IMR-90 (cell line): ENCODE measurements at regions not wholly inside any gene's neighbourhood (a gene's known extent, or its start where the extent isn't known, plus 50 kb on each side); places are given as distances from the start of the nearest gene placed in this dataset.
A peak's percentile ranks its signal among the peaks of the same experiment; 100 is the strongest.

ENCODE experiments used
- ATAC-seq: fragments of 200-7000 bp; cut with Tn5 transposase; 2 replicates; pipeline ENCODE4 v1.9.1; 2020; ENCODE audit warnings: low read depth, mild to moderate bottlenecking, moderate library complexity
- BruUV-seq: library from RNA; stranded (reverse); fragments of 400-500 nt; replicated peaks from 2 replicates; lab custom pipeline; 2021; lab: Mats Ljungman, UMichigan
- CTCF ChIA-PET: fragments of 300-600 bp; formaldehyde crosslinking; extraction: SDS; loops from one replicate; lab custom pipeline; 2021; ENCODE audit warnings: antibody characterized with exemption; lab: Yijun Ruan, JAX
- POLR2A ChIA-PET: fragments of 300-600 bp; sonication (Branson Sonifier 250); formaldehyde crosslinking; loops from one replicate; lab custom pipeline; 2022; ENCODE audit warnings: antibody characterized with exemption; ENCODE audit not compliant: unreplicated experiment; lab: Charles Lee
- DNase-seq: peaks from one replicate; pipeline ENCODE4 v3.0.0; 2013
- H2AFZ ChIP-seq: replicated peaks from 2 replicates; pipeline ENCODE3; 2013; ENCODE audit warnings: low read length, mild to moderate bottlenecking; ENCODE audit not compliant: poor library complexity
- H2AK5ac ChIP-seq: 2 replicates; pipeline ENCODE4 v1.6.1; 2013; ENCODE audit warnings: low read depth, low read length, inconsistent platforms
- H2AK9ac ChIP-seq: replicated peaks from 2 replicates; pipeline ENCODE3; 2013; ENCODE audit warnings: mild to moderate bottlenecking, low read depth, low read length, moderate library complexity; ENCODE audit not compliant: poor library complexity
- H2BK120ac ChIP-seq: 2 replicates; pipeline ENCODE4 v1.6.1; 2013; ENCODE audit warnings: low read depth, low read length, inconsistent platforms
- H2BK15ac ChIP-seq: 3 replicates; pipeline ENCODE4 v1.6.1; 2013; ENCODE audit warnings: low read depth, low read length, inconsistent platforms
- H2BK20ac ChIP-seq: 2 replicates; pipeline ENCODE4 v1.6.1; 2013; ENCODE audit warnings: low read depth, mild to moderate bottlenecking, inconsistent platforms, low read length, moderate library complexity
- H2BK5ac ChIP-seq: 2 replicates; pipeline ENCODE4 v1.6.1; 2013; ENCODE audit warnings: mild to moderate bottlenecking, low read depth, low read length, inconsistent platforms; ENCODE audit not compliant: poor library complexity, severe bottlenecking
- H3K14ac ChIP-seq: replicated peaks from 2 replicates; pipeline ENCODE4 v1.6.1; 2013; ENCODE audit warnings: low read depth, low read length, inconsistent platforms
- H3K18ac ChIP-seq: 2 replicates; pipeline ENCODE4 v1.6.1; 2013; ENCODE audit warnings: low read depth, low read length, control low read depth
- H3K23ac ChIP-seq: 2 replicates; pipeline ENCODE4 v1.6.1; 2013; ENCODE audit warnings: low read depth, low read length, inconsistent platforms
- H3K27ac ChIP-seq: 2 replicates; pipeline ENCODE4 v1.5.1; 2013; ENCODE audit warnings: mild to moderate bottlenecking, control low read depth, low read length; ENCODE audit not compliant: insufficient read depth
- H3K27me3 ChIP-seq: 2 replicates; pipeline ENCODE4 v1.6.1; 2013; ENCODE audit warnings: low read length; ENCODE audit not compliant: control insufficient read depth, insufficient read depth
- H3K36me3 ChIP-seq: 2 replicates; pipeline ENCODE4 v1.6.1; 2013; ENCODE audit warnings: low read length, mixed read lengths; ENCODE audit not compliant: control insufficient read depth, insufficient read depth
- H3K4ac ChIP-seq: 2 replicates; pipeline ENCODE4 v1.6.1; 2013; ENCODE audit warnings: low read depth, low read length, inconsistent platforms
- H3K4me1 ChIP-seq: 2 replicates; pipeline ENCODE4 v1.6.1; 2013; ENCODE audit warnings: low read length, mixed read lengths; ENCODE audit not compliant: control insufficient read depth, insufficient read depth
- H3K4me2 ChIP-seq: 2 replicates; pipeline ENCODE4 v1.6.1; 2013; ENCODE audit warnings: low read depth, mild to moderate bottlenecking, control low read depth, low read length, moderate library complexity
- H3K4me3 ChIP-seq: 2 replicates; pipeline ENCODE4 v1.5.1; 2013; ENCODE audit warnings: low read depth, mild to moderate bottlenecking, control low read depth, low read length, moderate library complexity; ENCODE audit not compliant: insufficient read depth
- H3K56ac ChIP-seq: 2 replicates; pipeline ENCODE4 v1.6.1; 2013; ENCODE audit warnings: low read length, inconsistent platforms; ENCODE audit not compliant: insufficient read depth; ENCODE audit errors: extremely low read depth
- H3K79me1 ChIP-seq, 2 experiments: 2 replicates each; pipeline ENCODE4 v1.6.1; 2013; ENCODE audit warnings: low read length in 2 of 2, inconsistent platforms in 1 of 2, low read depth in 1 of 2
- H3K9ac ChIP-seq: 2 replicates; pipeline ENCODE4 v1.6.1; 2013; ENCODE audit warnings: low read depth, low read length, control low read depth
- H3K9me1 ChIP-seq: 2 replicates; pipeline ENCODE4 v1.6.1; 2013; ENCODE audit warnings: low read length, inconsistent platforms; ENCODE audit not compliant: insufficient read depth
- H3K9me3 ChIP-seq: 2 replicates; pipeline ENCODE4 v1.6.1; 2013; ENCODE audit warnings: low read length; ENCODE audit not compliant: control insufficient read depth, insufficient read depth
- H4K20me1 ChIP-seq: 2 replicates; pipeline ENCODE4 v1.6.1; 2013; ENCODE audit warnings: low read length, inconsistent platforms; ENCODE audit not compliant: insufficient read depth
- H4K5ac ChIP-seq: 2 replicates; pipeline ENCODE4 v1.6.1; 2013; ENCODE audit warnings: mild to moderate bottlenecking, low read depth, low read length, control low read depth
- H4K8ac ChIP-seq, 2 experiments: 2 replicates each; pipeline ENCODE4 v1.6.1; 2013; ENCODE audit warnings: low read depth in 2 of 2, low read length in 2 of 2, control low read depth in 1 of 2, inconsistent platforms in 1 of 2
- H4K91ac ChIP-seq: 2 replicates; pipeline ENCODE4 v1.6.1; 2013; ENCODE audit warnings: low read depth, low read length, inconsistent platforms; ENCODE audit not compliant: insufficient read depth
- BHLHE40 ChIP-seq: fragments of 150-350 bp; IDR thresholded peaks from 2 replicates; pipeline ENCODE4 v1.6.1; 2016; ENCODE audit warnings: mild to moderate bottlenecking, low read depth, low read length
- CEBPB ChIP-seq: IDR thresholded peaks from 2 replicates; pipeline ENCODE4 v1.6.1; 2012; ENCODE audit warnings: low read depth, low read length, improper control_type of control experiment
- CHD1 ChIP-seq: IDR thresholded peaks from 2 replicates; pipeline ENCODE4 v1.6.1; 2012; ENCODE audit warnings: low read depth, low read length, improper control_type of control experiment
- FOS ChIP-seq: fragments of 150-350 bp; IDR thresholded peaks from 2 replicates; pipeline ENCODE4 v1.6.1; 2016; ENCODE audit warnings: low read depth, low read length
- MAFK ChIP-seq: IDR thresholded peaks from 2 replicates; pipeline ENCODE4 v1.6.1; 2012; ENCODE audit warnings: low read depth, low read length, improper control_type of control experiment
- MAZ ChIP-seq: IDR thresholded peaks from 2 replicates; pipeline ENCODE4 v1.6.1; 2012; ENCODE audit warnings: low read depth, mild to moderate bottlenecking, low read length, improper control_type of control experiment, moderate library complexity, borderline replicate concordance
- MXI1 ChIP-seq: IDR thresholded peaks from 2 replicates; pipeline ENCODE4 v1.6.1; 2012; ENCODE audit warnings: low read depth, mild to moderate bottlenecking, low read length, moderate library complexity, borderline replicate concordance
- NFE2L2 ChIP-seq: fragments of 150-350 bp; IDR thresholded peaks from 2 replicates; pipeline ENCODE4 v1.6.1; 2016; ENCODE audit warnings: low read depth, mild to moderate bottlenecking, low read length
- POLR2A ChIP-seq: IDR thresholded peaks from 2 replicates; pipeline ENCODE4 v1.6.1; 2012; ENCODE audit warnings: mild to moderate bottlenecking, low read depth, low read length
- RAD21 ChIP-seq: IDR thresholded peaks from 2 replicates; pipeline ENCODE4 v1.6.1; 2012; ENCODE audit warnings: low read length, improper control_type of control experiment
- RCOR1 ChIP-seq: IDR thresholded peaks from 2 replicates; pipeline ENCODE4 v1.6.1; 2012; ENCODE audit warnings: mild to moderate bottlenecking, low read length, improper control_type of control experiment; ENCODE audit not compliant: insufficient replicate concordance
- RFX5 ChIP-seq: IDR thresholded peaks from 2 replicates; pipeline ENCODE4 v1.8.0; 2012; ENCODE audit warnings: low read depth, mild to moderate bottlenecking, low read length, moderate library complexity
- SMC3 ChIP-seq: fragments of 150-350 bp; IDR thresholded peaks from 2 replicates; pipeline ENCODE4 v1.6.1; 2016; ENCODE audit warnings: low read depth, mild to moderate bottlenecking, antibody characterized with exemption, low read length, moderate library complexity
- WGBS, 2 experiments: methylation state at CpG; one replicate each; pipeline versions ENCODE4 v1.1.5 to v1.1.7; 2013; ENCODE audit warnings: missing lambda C conversion rate in 2 of 2; ENCODE audit not compliant: insufficient read length in 1 of 2; ENCODE audit errors: extremely low coverage in 2 of 2; 5-methylcytosine and 5-hydroxymethylcytosine counted together
- dilution Hi-C: fragments of 300-500 bp; cut with HindIII; formaldehyde crosslinking; loops from one replicate; pipeline ENCODE4 v1.14.3; 2018; ENCODE audit warnings: low sequenced_read_pairs; ENCODE audit not compliant: unreplicated experiment
- in situ Hi-C: fragments of 300-500 bp; cut with MboI; formaldehyde crosslinking; loops from 3 replicates; pipeline ENCODE4 v1.14.3; 2019; ENCODE audit warnings: low sequenced_read_pairs, inconsistent platforms, mixed read lengths
- intact Hi-C: fragments of 100-400 bp; cut with micrococcal nuclease; formaldehyde crosslinking; loops from 2 replicates; pipeline ENCODE4 v1.10.0; 2022
- TF ChIP-seq, protein P1 (sequence below): fragments of 150-350 bp; IDR thresholded peaks from 2 replicates; pipeline ENCODE4 v1.6.1; 2016; ENCODE audit warnings: low read depth, mild to moderate bottlenecking, low read length, moderate library complexity, borderline replicate concordance
- TF ChIP-seq, protein P2 (sequence below): conservative IDR thresholded peaks from 2 replicates; pipeline ENCODE4 v1.5.1; 2012; ENCODE audit warnings: mild to moderate bottlenecking, low read depth, low read length, improper control_type of control experiment
- TF ChIP-seq, protein P3 (sequence below): fragments of 150-350 bp; IDR thresholded peaks from 2 replicates; pipeline ENCODE4 v1.6.1; 2017; ENCODE audit warnings: mild to moderate bottlenecking, antibody characterized with exemption, low read length, low read depth

DNA sequence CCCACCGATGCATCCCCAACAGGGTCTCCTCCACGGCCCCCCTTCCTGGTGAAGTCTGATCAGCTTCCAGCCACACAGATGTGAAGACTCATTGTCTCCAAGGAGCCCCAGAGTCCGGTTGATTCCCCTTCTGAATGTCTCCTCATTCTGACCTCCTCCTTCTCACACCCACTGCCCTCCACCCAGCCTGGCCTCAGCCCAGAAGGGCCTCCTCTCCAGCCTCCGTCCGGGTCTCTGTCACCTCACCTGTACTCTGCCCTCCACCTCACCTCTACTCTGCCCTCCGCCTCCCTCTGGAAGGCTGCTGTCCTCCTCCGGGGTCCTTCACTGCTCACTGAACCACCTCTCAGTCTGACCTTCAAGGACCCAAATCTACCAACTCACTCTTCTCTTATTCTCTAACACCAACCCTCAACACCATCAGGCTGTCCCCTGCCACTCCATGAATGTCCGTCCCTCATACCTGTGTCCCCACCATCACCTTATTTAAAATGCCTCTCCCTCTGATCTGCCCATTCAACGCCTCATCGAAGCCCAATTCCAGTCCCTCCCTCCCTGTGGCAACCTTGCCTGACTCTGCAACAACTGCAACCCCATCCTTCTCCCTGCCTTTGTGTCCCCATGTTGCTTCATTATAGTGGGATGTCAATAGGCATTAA, 201.2 kb downstream of the TOMM20 start:
- Histone ChIP-seq H3K9me1 (peaks cover 13% of the 10 kb centered on the region), H4K8ac (peak overlapping the region in 1 of 2 experiments; percentile 52; a peak in 1 of 4 replicates), H2BK20ac (peak overlapping the region; percentile 69), H2AK9ac (no peak overlapping the region), H2BK5ac (peak overlapping the region; percentile 19), H3K4me1 (peaks cover 9% of the 10 kb centered on the region), H3K27me3 (no peaks in the 10 kb centered on the region), H3K56ac (no peak overlapping the region), H2AK5ac (peak overlapping the region; percentile 91), H2BK15ac (peak overlapping the region; percentile 83; the same call in 2 of the 3 replicates), H3K14ac (peak overlapping the region; percentile 45), H3K9me3 (no peaks in the 10 kb centered on the region), H4K20me1 (no peaks in the 10 kb centered on the region), H2AFZ (peak overlapping the region; percentile 28), H3K4ac (peak overlapping the region; percentile 74), H4K5ac (peak overlapping the region; percentile 46; the same call in 1 of the 2 replicates), H3K27ac (no peak overlapping the region), H3K4me3 (no peak overlapping the region), H3K23ac (no peak overlapping the region), H3K9ac (no peak overlapping the region), H3K36me3 (no peaks in the 10 kb centered on the region), H3K18ac (peak overlapping the region; percentile 49), H4K91ac (peak overlapping the region; percentile 57), H3K4me2 (no peak overlapping the region), H2BK120ac (peak overlapping the region; percentile 77), H3K79me1 (no peaks in the 10 kb centered on the region)
- ChIA-PET POLR2A (no interaction called here), CTCF (no interaction called here)
- ATAC-seq (no peak), DNase-seq (no peak)
- whole genome bisulfite sequencing, 2 experiments, result 88% methylated on average over 6 of the region's 10 CpGs; no CpG with 5 or more reads in 1 of the 2 experiments
- in situ Hi-C loops (no loop called here), intact Hi-C loops (loop anchor here (5.0 kb wide), 1 partner anchor 315 kb away; the partner anchor contains the start of gene IRF2BP2), dilution Hi-C loops (no loop called here)
- BruUV-seq, result no TSS peak
- TF ChIP-seq MAZ, result no peak
- no peak for TF ChIP-seq SMC3
- no peak for TF ChIP-seq RCOR1
- no peak for TF ChIP-seq CEBPB
- TF ChIP-seq CHD1, result no peak
- TF ChIP-seq POLR2A, result no peak
- TF ChIP-seq, protein P1, sequence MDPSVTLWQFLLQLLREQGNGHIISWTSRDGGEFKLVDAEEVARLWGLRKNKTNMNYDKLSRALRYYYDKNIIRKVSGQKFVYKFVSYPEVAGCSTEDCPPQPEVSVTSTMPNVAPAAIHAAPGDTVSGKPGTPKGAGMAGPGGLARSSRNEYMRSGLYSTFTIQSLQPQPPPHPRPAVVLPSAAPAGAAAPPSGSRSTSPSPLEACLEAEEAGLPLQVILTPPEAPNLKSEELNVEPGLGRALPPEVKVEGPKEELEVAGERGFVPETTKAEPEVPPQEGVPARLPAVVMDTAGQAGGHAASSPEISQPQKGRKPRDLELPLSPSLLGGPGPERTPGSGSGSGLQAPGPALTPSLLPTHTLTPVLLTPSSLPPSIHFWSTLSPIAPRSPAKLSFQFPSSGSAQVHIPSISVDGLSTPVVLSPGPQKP, result no peak
- TF ChIP-seq MXI1, result no peak
- TF ChIP-seq, protein P2, sequence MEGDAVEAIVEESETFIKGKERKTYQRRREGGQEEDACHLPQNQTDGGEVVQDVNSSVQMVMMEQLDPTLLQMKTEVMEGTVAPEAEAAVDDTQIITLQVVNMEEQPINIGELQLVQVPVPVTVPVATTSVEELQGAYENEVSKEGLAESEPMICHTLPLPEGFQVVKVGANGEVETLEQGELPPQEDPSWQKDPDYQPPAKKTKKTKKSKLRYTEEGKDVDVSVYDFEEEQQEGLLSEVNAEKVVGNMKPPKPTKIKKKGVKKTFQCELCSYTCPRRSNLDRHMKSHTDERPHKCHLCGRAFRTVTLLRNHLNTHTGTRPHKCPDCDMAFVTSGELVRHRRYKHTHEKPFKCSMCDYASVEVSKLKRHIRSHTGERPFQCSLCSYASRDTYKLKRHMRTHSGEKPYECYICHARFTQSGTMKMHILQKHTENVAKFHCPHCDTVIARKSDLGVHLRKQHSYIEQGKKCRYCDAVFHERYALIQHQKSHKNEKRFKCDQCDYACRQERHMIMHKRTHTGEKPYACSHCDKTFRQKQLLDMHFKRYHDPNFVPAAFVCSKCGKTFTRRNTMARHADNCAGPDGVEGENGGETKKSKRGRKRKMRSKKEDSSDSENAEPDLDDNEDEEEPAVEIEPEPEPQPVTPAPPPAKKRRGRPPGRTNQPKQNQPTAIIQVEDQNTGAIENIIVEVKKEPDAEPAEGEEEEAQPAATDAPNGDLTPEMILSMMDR, result no peak
- TF ChIP-seq BHLHE40, result no peak
- TF ChIP-seq RFX5, result no peak
- TF ChIP-seq FOS, result no peak
- TF ChIP-seq, protein P3, sequence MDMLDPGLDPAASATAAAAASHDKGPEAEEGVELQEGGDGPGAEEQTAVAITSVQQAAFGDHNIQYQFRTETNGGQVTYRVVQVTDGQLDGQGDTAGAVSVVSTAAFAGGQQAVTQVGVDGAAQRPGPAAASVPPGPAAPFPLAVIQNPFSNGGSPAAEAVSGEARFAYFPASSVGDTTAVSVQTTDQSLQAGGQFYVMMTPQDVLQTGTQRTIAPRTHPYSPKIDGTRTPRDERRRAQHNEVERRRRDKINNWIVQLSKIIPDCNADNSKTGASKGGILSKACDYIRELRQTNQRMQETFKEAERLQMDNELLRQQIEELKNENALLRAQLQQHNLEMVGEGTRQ, result no peak
- TF ChIP-seq MAFK, result no peak
- TF ChIP-seq NFE2L2, result no peak
- no peak for TF ChIP-seq RAD21
